Caco-2 (cell line): ENCODE measurements at regions not wholly inside any gene's neighbourhood (a gene's known extent, or its start where the extent isn't known, plus 50 kb on each side); places are given as distances from the start of the nearest gene placed in this dataset.

ENCODE experiments used
- BruUV-seq: library from RNA; stranded (reverse); fragments of 400-500 nt; replicated peaks from 2 replicates; lab custom pipeline; 2021; lab: Mats Ljungman, UMichigan
- CTCF ChIA-PET: fragments of 300-600 bp; sonication (Branson Sonifier 250); formaldehyde crosslinking; loops from one replicate; lab custom pipeline; 2022; ENCODE audit warnings: antibody characterized with exemption; lab: Charles Lee
- POLR2A ChIA-PET: fragments of 300-600 bp; sonication (Branson Sonifier 250); formaldehyde crosslinking; loops from one replicate; lab custom pipeline; 2022; ENCODE audit warnings: antibody characterized with exemption; lab: Charles Lee
- DNase-seq, 2 experiments: peaks; one replicate each; pipeline versions ENCODE4 v3.0.0 to v3.0.0-alpha.2; 2020 to 2022
- H3K27me3 ChIP-seq: replicated peaks from 2 replicates; pipeline ENCODE4 v1.6.0; 2011; ENCODE audit warnings: low read length; ENCODE audit not compliant: control insufficient read depth, insufficient read depth
- H3K36me3 ChIP-seq: 2 replicates; pipeline ENCODE4 v1.5.1; 2011; ENCODE audit warnings: low read length; ENCODE audit not compliant: control insufficient read depth, insufficient read depth
- H3K4me1 ChIP-seq: fragments of 250-450 bp; sonication (Bioruptor Pico); 2 replicates; pipeline ENCODE4 v1.5.1; 2020; ENCODE audit warnings: mild to moderate bottlenecking
- H3K4me3 ChIP-seq: 2 replicates; pipeline ENCODE4 v1.5.1; 2011; ENCODE audit warnings: low read depth, mild to moderate bottlenecking, control low read depth, low read length
- H3K9me3 ChIP-seq: fragments of 250-450 bp; sonication (Bioruptor Pico); 2 replicates; pipeline ENCODE4 v1.5.1; 2020; ENCODE audit warnings: mild to moderate bottlenecking, moderate library complexity
- H3K27ac Mint-ChIP-seq: one replicate; pipeline ENCODE4 v1.8.0; 2022; ENCODE audit warnings: mixed read lengths; ENCODE audit not compliant: unreplicated experiment
- H3K27me3 Mint-ChIP-seq: one replicate; pipeline ENCODE4 v1.8.0; 2022; ENCODE audit warnings: mixed read lengths; ENCODE audit not compliant: insufficient read depth, unreplicated experiment
- H3K36me3 Mint-ChIP-seq: one replicate; pipeline ENCODE4 v1.8.0; 2022; ENCODE audit warnings: mild to moderate bottlenecking, mixed read lengths; ENCODE audit not compliant: insufficient read depth, unreplicated experiment
- H3K4me1 Mint-ChIP-seq: one replicate; pipeline ENCODE4 v1.8.0; 2022; ENCODE audit warnings: low read depth, mixed read lengths; ENCODE audit not compliant: unreplicated experiment
- H3K4me3 Mint-ChIP-seq: one replicate; pipeline ENCODE4 v1.8.0; 2022; ENCODE audit warnings: mild to moderate bottlenecking, moderate library complexity, mixed read lengths; ENCODE audit not compliant: unreplicated experiment
- H3K9me3 Mint-ChIP-seq: one replicate; pipeline ENCODE4 v1.8.0; 2022; ENCODE audit warnings: mixed read lengths; ENCODE audit not compliant: unreplicated experiment
- CTCF ChIP-seq, 2 experiments: fragments of 200-600 bp in 1 of 2; IDR thresholded peaks; 1 replicate in 1 of 2; 2 replicates in 1 of 2; pipeline versions ENCODE4 v1.5.1 to v1.8.0; 2011 to 2022; ENCODE audit warnings: antibody characterized with exemption in 1 of 2, control low read depth in 1 of 2, inconsistent platforms in 1 of 2, low read depth in 1 of 2, low read length in 1 of 2, mild to moderate bottlenecking in 1 of 2, moderate library complexity in 1 of 2; ENCODE audit not compliant: insufficient read depth in 1 of 2, severe bottlenecking in 1 of 2, unreplicated experiment in 1 of 2
- intact Hi-C: fragments of 100-400 bp; cut with micrococcal nuclease; formaldehyde crosslinking; loops from one replicate; pipeline ENCODE4 v1.10.0; 2022; ENCODE audit not compliant: unreplicated experiment

GRCh38 chr14:76666746-76667145, 94.5 kb upstream of the VASH1 start:
- CTCF ChIA-PET = no interaction called here
- H3K4me1 ChIP-seq = no peaks in the 10 kb centered on the region
- H3K4me3 ChIP-seq = no peak overlapping the region
- no TSS peak for BruUV-seq
- no peak overlapping the region for H3K4me3 Mint-ChIP-seq
- no peak for TF ChIP-seq CTCF (IDR thresholded peaks at IDR 0.05; ENCODE audit: insufficient read depth in 1 of 2, low read depth in 1 of 2, low read length in 1 of 2, severe bottlenecking in 1 of 2, unreplicated experiment in 1 of 2)
- no peaks in the 10 kb centered on the region for H3K9me3 Mint-ChIP-seq
- H3K27ac Mint-ChIP-seq = no peak overlapping the region
- H3K36me3 Mint-ChIP-seq = no peaks in the 10 kb centered on the region
- DNase-seq = no peak
- no peaks in the 10 kb centered on the region for H3K4me1 Mint-ChIP-seq
- no peaks in the 10 kb centered on the region for H3K27me3 Mint-ChIP-seq
- no peaks in the 10 kb centered on the region for H3K9me3 ChIP-seq
- intact Hi-C loops = no loop called here
- no peaks in the 10 kb centered on the region for H3K36me3 ChIP-seq
- no peaks in the 10 kb centered on the region for H3K27me3 ChIP-seq
- POLR2A ChIA-PET = no interaction called here

GRCh38 chr14:76669770-76670169, 91.5 kb upstream of the VASH1 start:
- no peaks in the 10 kb centered on the region for H3K4me1 Mint-ChIP-seq
- POLR2A ChIA-PET = no interaction called here
- H3K27me3 Mint-ChIP-seq = peaks cover 10% of the 10 kb centered on the region
- Histone ChIP-seq H3K27me3 (no peaks in the 10 kb centered on the region), H3K36me3 (no peaks in the 10 kb centered on the region), H3K4me3 (no peak overlapping the region), H3K9me3 (no peaks in the 10 kb centered on the region), H3K4me1 (no peaks in the 10 kb centered on the region)
- H3K9me3 Mint-ChIP-seq = no peaks in the 10 kb centered on the region
- intact Hi-C loops = no loop called here
- no peak for DNase-seq
- no peak overlapping the region for H3K4me3 Mint-ChIP-seq
- CTCF ChIA-PET = no interaction called here
- TF ChIP-seq CTCF (IDR thresholded peaks at IDR 0.05; ENCODE audit: insufficient read depth in 1 of 2, low read depth in 1 of 2, low read length in 1 of 2, severe bottlenecking in 1 of 2, unreplicated experiment in 1 of 2) = no peak
- no peak overlapping the region for H3K27ac Mint-ChIP-seq
- no TSS peak for BruUV-seq
- H3K36me3 Mint-ChIP-seq = no peaks in the 10 kb centered on the region

- no TSS peak for BruUV-seq
- Histone ChIP-seq H3K4me3 (no peak overlapping the region), H3K36me3 (no peaks in the 10 kb centered on the region), H3K4me1 (no peaks in the 10 kb centered on the region), H3K9me3 (no peaks in the 10 kb centered on the region), H3K27me3 (no peaks in the 10 kb centered on the region)
- ChIA-PET POLR2A (no interaction called here), CTCF (no interaction called here)
- DNase-seq = no peak
- Mint-ChIP-seq H3K4me3 (no peak overlapping the region), H3K36me3 (no peaks in the 10 kb centered on the region), H3K27me3 (peaks cover 13% of the 10 kb centered on the region), H3K9me3 (no peaks in the 10 kb centered on the region), H3K27ac (no peak overlapping the region), H3K4me1 (no peaks in the 10 kb centered on the region)
- intact Hi-C loops = no loop called here
- no peak for TF ChIP-seq CTCF (IDR thresholded peaks at IDR 0.05; ENCODE audit: insufficient read depth in 1 of 2, low read depth in 1 of 2, low read length in 1 of 2, severe bottlenecking in 1 of 2, unreplicated experiment in 1 of 2)
Observed at GRCh38 chr14:76672123-76672522, 89.1 kb upstream of the VASH1 start.
